IPS DF 4.7 (cell line): ENCODE measurements at regions not wholly inside any gene's neighbourhood (a gene's known extent, or its start where the extent isn't known, plus 50 kb on each side); places are given as distances from the start of the nearest gene placed in this dataset.
"Not testable (repeated sequence)": the region's sequence is repeated elsewhere in the genome, so short reads cannot be mapped to it uniquely, and the experiment has no call there.

Experiments used
- DNase-seq: peaks from one replicate; pipeline ENCODE4 v3.0.0-alpha.2; 2013; ENCODE audit warnings: low spot score; ENCODE audit errors: extremely low read depth

GRCh38 chr4:134529629-134530028 is 328.0 kb upstream of the PABPC4L start:
- DNase-seq: no peak

GRCh38 chr4:134518574-134519217 is 317.1 kb upstream of the PABPC4L start:
- DNase-seq: no peak

- DNase-seq: no peak
These were observed 309.0 kb upstream of the PABPC4L start for GRCh38 chr4:134510544-134510943.

GRCh38 chr4:134505511-134505910 is 303.9 kb upstream of the PABPC4L start:
- DNase-seq: no peak

GRCh38 chr4:134501973-134502643 is 300.5 kb upstream of the PABPC4L start:
- no peak for DNase-seq

GRCh38 chr4:134501488-134501887 is 299.9 kb upstream of the PABPC4L start:
- DNase-seq: not testable (repeated sequence)

- DNase-seq: no peak
These were observed 297.5 kb upstream of the PABPC4L start for GRCh38 chr4:134499074-134499473.

GRCh38 chr4:134490863-134491262 is 289.3 kb upstream of the PABPC4L start:
- no peak for DNase-seq

GRCh38 chr4:134483514-134483913 is 281.9 kb upstream of the PABPC4L start:
- not testable (repeated sequence) for DNase-seq

GRCh38 chr4:134471569-134471968 is 270.0 kb upstream of the PABPC4L start:
- DNase-seq: no peak

- peak; percentile 41 for DNase-seq
These were observed 269.0 kb upstream of the PABPC4L start for GRCh38 chr4:134470544-134470943.

- DNase-seq: no peak
These were observed 263.8 kb upstream of the PABPC4L start for GRCh38 chr4:134465417-134465816.

GRCh38 chr4:134463771-134464170 is 262.2 kb upstream of the PABPC4L start:
- no peak for DNase-seq

- DNase-seq: no peak
These were observed 225.2 kb upstream of the PABPC4L start for GRCh38 chr4:134426821-134427220.

GRCh38 chr4:134425756-134426155 is 224.2 kb upstream of the PABPC4L start:
- no peak for DNase-seq

GRCh38 chr4:134422776-134423175 is 221.2 kb upstream of the PABPC4L start:
- no peak for DNase-seq

- DNase-seq: no peak
These were observed 220.1 kb upstream of the PABPC4L start for GRCh38 chr4:134421734-134422133.

- DNase-seq: no peak
These were observed 207.3 kb upstream of the PABPC4L start for GRCh38 chr4:134408897-134409296.

- no peak for DNase-seq
These were observed 200.2 kb upstream of the PABPC4L start for GRCh38 chr4:134401798-134402197.

- DNase-seq: no peak
These were observed 192.0 kb upstream of the PABPC4L start for GRCh38 chr4:134393592-134393991.

- no peak for DNase-seq
These were observed 188.7 kb upstream of the PABPC4L start for GRCh38 chr4:134390319-134390718.

- DNase-seq: peak; percentile 28
These were observed 186.8 kb upstream of the PABPC4L start for GRCh38 chr4:134388351-134388750.
